ENCODE measurements at regions not wholly inside any gene's neighbourhood (a gene's known extent, or its start where the extent isn't known, plus 50 kb on each side); places are given as distances from the start of the nearest gene placed in this dataset.
"Not testable (repeated sequence)": the region's sequence is repeated elsewhere in the genome, so short reads cannot be mapped to it uniquely, and the experiment has no call there.

DNA sequence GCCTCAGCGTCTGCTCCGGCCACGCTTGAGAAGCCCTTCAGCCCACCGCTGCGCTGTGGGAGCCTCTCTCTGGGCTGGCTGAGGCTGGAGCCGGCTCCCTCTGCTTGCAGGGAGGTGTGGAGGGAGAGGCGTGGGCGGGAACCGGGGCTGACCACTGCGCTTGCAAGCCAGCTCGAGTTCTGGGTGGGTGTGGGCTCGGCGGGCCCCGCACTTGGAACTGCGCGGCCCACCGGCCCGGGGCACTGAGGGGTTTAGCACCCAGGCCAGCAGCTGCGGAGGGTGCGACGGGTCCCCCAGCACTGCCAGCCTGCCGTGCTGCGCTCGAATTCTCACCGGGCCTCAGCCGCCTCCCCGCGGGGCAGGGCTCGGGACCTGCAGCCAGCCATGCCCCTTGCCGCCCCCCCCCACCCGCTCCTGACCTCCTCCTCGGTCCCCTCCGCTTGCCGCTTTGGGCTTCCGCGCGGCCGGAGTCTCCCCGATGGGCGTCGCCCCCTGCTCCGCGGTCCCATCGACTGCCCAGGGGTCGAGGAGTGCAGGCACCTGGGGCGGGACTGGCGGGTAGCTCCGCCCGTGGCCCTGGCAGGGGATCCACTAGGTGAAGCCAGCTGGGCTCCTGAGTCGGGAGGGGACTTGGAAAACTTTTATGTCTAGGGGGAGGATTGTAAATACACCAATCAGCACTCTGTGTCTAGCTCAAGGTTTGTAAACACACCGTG lies 106.7 kb downstream of the RAP2B start:
- DNase-seq (ENCODE audit: low spot score), result no peak

DNA sequence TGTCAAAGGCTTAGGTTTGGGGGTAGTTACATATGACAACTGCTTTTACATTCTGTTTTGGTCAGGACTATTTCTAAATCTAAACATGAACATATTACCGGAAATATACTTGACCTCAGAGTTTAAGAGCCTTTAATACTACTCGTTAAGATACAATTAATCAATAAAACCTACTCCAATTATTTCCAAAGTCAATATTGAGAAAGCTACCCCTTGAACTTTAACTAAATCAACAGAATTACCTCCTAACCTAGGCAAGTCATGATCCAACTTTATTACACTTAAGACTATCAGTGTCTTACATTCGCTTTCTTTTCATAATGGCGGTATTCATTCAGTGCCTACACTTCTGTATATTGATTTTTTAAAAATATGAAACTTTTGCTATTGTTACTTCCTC lies 107.7 kb downstream of the RAP2B start:
- no peak for DNase-seq (ENCODE audit: low spot score)

DNA sequence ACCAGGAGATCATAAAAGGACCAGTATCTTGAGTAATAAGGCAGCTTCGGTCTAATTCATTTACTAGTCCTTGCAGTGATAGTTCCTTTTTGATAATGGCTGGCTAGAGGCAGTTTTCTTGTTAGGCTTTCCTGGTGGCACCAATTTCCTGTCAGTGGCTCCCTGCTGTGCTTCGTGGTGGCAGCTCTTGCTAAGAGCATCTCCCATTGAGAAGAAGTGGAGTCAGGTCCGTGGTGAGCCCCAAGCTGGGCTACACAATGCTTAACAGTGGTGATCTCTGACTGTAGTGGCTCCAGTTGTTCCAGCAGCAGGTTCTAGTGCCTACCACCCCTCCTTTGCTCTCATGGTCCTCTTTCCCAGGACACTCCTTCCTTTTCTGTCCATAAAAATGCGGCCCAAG lies 111.2 kb downstream of the RAP2B start:
- no peak for DNase-seq (ENCODE audit: low spot score)

DNA sequence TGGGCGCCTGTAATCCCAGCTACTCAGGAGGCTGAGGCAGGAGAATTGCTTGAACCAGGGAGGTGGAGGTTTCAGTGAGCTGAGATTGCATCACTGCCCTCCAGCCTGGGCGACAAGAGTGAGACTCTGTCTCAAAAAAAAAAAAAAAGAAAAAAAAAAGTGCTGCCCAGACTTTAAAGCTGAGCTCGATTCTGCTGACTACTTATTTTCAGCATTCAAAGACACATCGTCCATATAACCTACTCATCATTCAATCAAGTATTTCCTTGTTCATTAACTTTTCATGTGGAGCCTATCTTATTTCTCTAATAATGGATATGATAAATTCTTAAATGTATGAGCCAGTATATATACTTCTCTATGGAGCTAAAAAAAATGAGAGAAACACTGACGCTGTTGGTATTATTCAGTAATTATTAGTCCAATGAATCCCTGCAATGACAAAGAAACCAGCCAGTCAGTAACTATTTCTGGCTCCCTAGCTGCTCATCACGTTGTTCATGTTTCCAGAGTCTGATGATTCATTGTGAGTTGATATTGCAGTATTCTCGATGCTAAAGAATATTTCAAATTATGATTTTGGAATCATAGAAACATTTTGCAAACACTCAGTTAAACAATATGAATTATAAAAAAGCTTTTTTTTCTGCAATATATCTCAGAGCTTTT lies 111.9 kb downstream of the RAP2B start:
- DNase-seq (ENCODE audit: low spot score), result peak; percentile 58

DNA sequence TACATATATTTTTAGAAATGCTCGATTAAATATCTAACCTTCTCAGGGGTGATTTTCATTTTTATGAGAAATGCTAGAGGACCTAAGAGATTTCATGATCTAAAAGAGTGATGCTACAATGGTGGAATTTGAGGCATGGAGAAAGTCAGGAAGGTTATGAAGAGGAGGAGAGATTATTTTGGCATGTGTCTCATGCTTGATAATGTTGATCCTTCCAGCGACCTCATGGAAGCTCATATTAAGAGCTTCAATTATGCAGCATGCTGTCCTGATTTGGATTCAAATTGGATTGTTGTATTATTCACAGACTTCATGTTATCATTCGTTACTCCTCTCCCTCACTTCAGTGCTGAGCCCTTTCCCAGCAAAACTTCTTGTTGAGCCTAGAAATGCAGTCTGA lies 112.5 kb downstream of the RAP2B start:
- DNase-seq (ENCODE audit: low spot score), result no peak

DNA sequence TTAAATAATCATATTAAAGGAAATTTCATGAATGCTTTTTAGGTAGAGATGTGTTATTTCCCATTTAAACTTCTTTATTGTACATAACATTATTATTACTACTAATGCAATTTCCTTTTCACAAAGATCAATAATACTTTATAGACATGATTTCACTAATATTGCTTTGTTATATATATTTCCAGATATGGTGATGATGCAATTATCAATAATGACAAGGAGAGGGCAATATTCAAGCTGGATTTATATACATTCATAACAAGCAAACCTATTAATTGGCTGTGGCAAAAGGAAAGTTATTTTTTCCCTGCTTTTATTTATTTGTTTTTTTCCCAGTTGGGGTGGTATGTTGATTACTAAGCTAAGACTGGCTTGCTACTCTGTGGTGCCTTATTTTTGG lies 113.5 kb downstream of the RAP2B start:
- DNase-seq (ENCODE audit: low spot score), result no peak

DNA sequence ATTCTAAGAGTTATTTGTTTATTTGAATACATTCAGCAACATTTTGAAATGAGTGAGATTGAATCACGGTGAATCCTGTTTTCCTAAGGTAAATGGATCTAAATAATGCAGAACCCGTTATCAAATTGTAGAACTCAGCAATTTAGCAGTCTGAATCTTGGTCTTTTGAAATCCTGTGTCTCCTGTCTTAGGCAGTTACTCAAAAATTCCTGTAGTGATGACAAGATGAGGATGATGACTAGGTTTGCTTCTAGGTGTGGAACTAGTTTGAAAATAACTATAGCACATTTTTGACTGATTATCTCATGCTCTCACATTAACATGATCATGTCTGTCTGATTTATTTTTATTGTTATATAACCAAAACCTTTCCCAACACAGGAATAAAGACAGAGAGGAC lies 115.0 kb downstream of the RAP2B start:
- peak; percentile 12 for DNase-seq (ENCODE audit: low spot score)

DNA sequence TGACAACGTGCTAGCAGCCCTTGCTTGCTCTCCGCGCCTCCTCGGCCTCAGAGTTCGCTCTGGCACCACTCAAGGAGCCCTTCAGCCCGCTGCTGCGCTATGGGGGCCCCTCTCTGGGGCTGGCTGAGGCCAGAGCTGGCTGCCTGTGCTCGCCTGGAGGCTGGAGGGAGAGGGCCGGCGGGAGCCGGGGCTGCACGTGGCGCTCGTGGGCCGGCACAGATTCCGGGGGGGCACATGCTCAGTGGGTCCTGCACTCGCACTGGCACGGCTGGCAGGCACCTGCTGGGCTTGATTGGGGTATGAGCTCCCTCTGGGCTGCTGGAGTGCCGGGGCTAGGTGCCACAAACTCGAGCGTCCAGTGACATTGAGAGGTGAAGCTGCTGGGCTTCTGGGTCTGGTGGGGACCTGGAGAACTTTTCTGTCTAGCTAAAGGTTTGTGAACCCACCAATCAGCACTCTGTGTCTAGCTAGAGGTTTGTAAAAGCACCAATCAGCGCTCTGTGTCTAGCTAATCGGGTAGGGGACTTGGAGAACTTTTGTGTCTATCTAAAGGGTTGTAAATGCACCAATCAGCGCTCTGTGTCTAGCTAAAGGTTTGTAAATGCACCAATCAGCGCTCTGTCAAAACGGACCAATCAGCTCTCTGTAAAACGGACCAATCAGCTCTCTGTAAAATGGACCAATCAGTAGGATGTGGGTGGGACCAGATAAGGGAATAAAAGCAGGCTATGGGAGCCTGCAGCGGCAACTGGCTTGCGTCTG lies 119.4 kb downstream of the RAP2B start:
- DNase-seq (ENCODE audit: low spot score), result not testable (repeated sequence)

DNA sequence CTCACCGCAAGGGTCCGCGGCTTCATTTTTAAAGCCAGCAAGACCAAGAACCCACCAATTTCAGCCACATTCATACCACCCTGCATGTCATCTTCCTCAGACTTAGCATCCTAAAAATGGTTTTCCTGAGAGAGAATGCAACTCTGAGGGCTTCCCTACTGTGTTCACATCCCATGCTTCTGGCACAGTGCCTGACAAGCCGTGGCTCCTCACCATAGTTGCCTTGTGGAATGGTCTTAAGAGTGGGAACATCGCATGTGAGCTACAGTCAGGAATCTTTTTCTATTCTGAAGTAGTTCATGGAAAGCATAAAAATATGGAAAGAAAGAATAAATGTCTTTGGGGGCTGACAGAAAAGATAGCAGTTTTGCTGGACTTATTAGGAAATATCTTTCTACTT lies 120.3 kb downstream of the RAP2B start:
- DNase-seq (ENCODE audit: low spot score), result no peak

DNA sequence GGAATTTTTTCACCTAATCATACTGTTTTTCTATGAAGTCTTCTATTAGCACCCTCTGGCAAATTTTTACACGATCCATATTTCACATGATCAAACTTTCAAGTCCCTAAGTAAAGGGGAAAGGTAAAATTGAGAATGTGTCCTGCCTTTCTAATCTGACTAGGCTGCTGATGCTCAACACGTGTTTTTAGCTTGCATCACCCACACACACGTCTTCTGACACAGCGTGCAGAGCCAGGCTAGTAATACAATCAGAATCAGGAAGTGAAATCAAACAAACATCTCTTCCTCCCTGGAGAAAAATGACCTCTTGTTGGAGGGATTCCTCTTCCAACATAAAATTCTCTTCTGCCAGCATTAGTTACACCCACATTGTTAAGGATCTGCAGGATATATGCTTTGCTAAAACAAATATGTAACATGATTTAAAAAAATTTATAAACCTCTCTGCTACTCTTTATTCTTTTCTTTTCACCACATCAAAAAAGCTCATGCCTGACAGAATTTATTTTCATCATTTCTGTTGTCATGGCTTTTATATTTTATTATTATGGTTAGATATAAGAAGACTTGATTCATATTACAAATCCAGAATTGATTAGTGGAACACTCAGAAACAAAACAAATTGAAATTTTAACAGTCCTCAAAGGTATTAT lies 122.4 kb downstream of the RAP2B start:
- peak; percentile 81 for DNase-seq (ENCODE audit: low spot score)

DNA sequence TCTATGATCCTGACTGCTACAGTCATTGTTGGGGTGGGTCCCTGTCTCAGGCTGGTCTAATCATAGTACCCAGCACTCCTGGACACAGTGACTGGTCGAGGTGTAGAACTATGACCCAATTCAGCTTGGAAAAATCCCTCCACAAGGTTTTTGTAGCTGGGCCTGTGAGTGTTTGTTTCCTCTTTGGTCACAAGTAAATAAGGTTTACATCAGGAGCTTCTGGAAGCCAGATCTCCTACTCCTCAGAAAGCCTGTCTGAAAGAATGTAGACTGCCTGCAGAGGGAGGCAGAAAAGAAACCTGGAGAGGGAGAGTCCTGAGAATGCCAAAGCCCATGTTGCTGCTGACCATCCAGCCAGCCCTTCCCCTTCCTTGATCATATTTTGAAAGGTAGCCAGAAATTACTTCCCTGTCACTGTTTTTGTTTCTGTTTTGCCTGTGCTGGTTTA lies 123.2 kb downstream of the RAP2B start:
- peak; percentile 55 for DNase-seq (ENCODE audit: low spot score)

DNA sequence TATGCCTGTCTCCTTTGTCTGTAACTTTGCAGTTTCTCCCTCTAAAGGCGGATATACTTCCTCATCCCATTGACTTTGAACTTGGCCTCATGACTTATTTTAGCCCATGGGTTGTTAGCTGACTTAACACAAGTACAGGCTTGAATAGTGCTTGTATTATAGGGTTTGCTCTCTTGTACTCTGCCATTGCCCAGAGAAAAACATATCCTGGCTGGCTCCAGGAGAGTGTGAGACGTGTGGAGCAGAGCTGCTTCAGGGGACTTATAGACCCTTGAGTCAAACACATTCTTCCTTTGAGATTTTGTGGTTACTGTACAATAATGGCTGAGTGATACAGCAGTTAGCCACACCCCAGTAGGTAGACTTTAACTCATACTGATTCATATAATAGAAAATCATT lies 124.0 kb downstream of the RAP2B start:
- DNase-seq (ENCODE audit: low spot score), result no peak

DNA sequence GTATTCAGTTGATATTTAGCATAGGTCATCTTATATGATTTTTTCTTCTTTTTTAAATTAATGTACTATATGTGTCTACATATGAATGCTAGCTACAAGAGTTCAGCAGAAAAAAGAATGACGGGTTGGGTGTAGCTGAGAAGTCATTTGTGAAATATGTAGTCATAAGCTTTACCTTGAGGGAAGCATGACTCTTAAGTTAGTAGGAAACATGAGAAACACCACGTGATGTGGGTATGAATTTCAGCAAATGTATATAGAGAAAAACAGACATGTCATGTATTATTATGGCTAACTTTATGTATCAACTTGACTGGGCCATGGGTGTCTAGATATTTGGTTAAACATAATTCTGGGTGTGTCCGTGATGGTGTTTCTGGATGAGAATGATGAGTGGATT lies 125.0 kb downstream of the RAP2B start:
- DNase-seq (ENCODE audit: low spot score), result no peak

DNA sequence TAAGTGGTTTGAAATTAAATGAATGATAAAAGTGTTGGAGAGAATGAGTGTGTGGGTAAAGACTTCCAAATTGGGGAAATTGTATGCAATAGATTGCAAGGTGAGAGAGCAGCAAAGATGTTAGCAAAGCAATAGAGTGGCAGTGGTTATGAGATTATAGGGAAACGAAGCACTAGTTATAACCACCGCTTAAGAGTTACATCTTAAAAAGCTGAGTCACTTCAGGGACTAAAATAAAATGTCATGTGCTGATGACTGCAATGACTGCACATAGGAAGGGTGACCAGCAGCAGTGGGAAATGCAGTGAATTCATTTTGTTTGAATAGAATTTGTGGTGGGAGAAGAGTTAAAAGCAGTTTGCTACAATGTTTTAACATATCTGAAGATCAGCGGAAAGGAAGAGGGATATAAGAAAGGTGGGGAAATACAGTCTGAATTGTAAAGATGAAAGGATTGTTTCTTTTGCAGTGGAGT lies 127.3 kb downstream of the RAP2B start:
- peak; percentile 38 for DNase-seq (ENCODE audit: low spot score)

DNA sequence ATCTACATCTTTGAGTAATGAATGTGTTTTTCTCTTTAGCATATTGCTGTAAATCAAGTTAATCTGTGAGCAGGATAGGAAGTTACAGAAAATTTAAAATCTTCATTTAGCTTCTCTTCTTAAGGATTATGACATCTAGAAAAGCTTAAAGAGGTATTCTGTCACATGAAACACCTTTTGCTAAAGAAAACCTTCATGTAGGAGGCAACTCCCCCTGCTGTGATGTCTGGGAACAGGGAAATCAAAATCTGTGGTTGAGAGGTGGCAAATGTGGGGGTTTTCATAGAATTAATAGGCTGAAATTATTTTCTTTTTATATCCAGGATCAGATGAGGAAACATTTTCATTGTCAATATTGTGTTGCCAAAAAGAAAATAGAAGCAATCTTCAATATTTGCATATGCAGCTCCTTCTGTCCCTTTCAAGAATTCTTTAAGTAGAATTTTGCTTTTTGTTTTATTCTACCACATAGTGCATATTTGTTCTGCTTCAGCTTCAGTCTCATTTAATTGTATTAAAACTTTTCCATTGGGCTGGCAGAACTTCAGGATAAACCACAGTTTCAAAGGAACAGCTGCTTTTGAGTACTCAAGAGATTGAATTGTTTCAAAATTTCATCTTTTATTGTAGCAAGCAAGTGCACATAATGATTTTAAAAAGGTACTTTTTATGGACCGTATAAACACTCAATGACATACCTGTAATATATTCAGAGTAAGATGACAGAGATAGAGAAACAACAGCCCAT lies 128.4 kb downstream of the RAP2B start:
- no peak for DNase-seq (ENCODE audit: low spot score)

DNA sequence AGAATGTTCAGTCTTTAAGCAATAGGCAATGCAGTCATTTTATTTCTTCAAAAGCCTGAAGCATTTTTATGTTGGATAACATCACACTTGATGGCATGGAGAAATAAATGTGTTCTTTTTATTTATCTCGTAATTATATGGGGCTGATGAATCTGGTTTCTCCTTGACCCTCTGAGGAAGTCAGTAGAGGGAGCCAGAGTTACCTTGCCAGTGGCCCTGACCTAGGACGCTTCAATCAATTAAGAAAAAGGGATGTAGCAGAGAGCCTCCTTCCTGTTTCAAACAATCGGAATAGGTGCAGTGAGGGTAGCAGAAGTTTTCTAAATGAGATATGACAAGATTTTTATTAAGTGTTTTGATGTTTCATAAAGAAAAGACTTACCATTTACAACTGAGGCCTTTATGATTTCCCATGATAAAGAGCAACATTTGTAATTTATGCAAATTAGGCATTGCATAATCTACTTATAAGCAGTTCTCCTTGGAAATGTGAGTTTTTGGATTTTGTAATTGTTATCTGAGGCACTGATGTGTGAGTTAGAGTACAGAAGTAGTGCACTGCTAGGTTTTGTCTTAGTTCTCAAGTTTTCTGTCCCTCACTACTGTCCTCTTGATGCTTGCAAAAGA lies 129.1 kb downstream of the RAP2B start:
- DNase-seq (ENCODE audit: low spot score), result peak; percentile 21

DNA sequence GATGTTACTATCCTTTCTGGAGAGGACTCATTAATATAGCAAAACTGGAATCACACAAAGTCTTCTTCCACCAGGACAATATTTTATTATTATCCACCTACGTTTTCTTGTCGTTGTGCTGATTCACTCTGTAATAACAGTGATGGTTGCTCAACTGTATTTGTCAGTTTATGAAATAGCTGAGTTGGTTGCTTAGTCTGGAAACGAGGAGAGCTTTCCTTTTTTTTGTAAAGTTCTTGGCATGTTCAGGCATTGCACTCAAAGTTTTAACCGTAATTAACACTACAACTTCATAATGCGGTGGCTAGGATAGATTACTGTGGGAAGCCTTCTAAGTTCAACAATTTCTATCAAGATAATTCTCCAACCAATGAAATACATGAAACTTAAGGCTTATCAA lies 131.2 kb downstream of the RAP2B start:
- peak; percentile 55 for DNase-seq (ENCODE audit: low spot score)

DNA sequence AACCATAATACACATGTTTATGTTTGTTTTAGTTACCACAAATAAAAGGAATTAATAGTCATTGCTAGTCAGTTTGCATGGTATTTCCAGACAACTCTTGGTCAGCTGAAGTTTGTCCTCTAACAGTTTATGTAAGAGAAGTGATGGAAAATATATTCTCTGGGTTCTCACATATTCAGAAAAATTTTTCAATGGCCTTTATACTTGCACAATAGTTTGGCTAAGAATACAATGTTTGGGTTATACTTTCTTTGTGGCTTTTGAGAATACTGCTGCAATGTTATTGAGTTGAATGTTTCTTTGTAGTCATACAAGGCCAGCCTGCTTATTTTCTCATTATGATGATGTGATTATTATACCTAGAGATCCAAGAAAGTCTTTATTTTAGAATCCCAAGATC lies 133.9 kb downstream of the RAP2B start:
- peak; percentile 34 for DNase-seq (ENCODE audit: low spot score)

DNA sequence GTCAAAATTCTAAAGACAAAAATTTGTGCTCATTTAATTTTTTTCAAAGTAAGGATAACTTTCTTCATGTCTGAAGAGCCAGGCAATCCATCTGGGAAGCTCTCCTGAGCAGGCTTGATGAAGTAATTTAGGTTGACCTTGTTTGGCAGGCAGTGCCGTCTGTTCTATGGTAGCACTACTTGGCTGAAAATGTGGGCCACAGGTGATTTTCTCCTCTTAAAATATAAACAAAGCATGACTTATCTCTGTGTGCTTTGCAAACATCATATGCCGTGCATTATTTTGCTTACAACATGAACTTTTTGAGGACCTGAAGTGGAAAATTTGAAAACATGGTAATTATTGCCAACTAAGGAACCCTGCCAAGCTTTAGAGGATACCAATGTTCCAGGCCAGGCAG lies 143.2 kb downstream of the RAP2B start:
- no peak for DNase-seq (ENCODE audit: low spot score)

DNA sequence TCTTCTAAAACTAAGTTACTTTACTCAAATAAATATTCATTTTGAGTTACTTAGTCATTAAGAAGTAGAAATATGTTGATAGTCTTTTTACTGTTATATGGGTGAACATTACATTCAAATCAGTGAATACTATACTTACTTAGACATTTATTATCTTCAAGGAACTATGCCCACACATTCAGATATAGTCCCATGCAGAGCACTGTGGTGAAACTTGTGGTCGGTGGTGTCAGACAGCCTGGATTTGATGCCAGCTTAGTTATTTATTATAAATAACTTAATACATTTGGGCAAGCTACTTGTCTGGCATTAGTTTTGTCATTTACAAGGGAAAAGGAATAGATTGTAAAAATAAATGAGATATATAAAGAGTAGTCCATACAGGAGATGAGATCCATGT lies 149.5 kb downstream of the RAP2B start:
- no peak for DNase-seq (ENCODE audit: low spot score)

DNA sequence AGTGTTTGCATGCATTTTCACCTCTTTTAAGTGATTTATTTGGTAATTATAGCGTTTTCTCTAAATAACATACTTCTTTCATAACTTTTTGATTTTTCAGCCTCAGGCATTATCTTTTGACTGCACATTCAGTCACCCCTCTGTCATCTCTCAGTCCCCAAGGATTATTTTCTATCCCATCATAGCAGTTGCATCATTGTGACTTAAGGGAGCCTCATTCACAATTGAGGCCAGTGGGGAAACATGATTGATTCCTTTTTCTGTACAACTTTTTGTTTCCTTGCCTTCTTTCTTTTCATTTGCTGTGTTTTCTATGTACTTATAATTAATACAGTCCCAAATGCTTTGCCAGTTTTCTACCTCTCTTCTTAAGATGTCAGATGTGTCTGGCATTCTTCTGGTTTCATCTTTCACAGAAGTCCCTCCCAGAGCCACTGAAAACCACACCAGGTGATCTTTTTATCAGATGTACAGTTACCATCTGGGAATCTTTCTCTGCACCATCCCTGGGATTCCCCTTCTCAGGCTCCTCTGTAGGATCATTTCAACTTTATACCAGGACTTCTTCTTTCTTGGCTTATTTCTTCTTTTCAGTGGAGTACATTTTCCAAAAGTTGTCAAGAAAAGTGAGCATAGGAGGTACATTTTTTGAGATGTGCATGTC lies 151.4 kb downstream of the RAP2B start:
- no peak for DNase-seq (ENCODE audit: low spot score)
